NCI-H2171 treated with DMSO at 0.1 percent for 48 hours (cell line): ENCODE measurements at regions not wholly inside any gene's neighbourhood (a gene's known extent, or its start where the extent isn't known, plus 50 kb on each side); places are given as distances from the start of the nearest gene placed in this dataset.

Experiments used
- DNase-seq: peaks from one replicate; lab custom pipeline; 2025; lab: John Stamatoyannopoulos, UW

GRCh38 chr11:29959488-29959887 lies 57.3 kb downstream of the KCNA4 start:
- DNase-seq, result no peak

DNA sequence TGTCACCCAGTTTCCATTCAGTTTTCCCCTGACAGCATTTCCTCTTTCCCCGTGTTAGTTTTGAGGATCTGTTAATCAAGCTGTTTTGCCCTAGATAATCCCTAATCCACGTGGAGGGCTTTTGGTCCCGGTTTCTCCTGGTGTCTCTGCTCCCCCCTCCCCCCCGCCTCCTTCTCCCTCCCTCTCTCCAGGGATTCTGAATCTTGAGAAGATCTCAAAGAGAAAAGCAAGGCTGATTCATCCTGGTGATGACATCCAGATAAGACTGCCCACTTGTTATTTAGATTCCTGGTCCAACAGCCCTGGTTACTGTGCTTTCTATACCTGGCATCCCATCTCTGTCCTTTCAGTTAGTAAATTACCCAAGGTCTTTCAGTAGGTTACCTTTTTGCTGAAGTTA lies 59.4 kb downstream of the KCNA4 start:
- no peak for DNase-seq

DNA sequence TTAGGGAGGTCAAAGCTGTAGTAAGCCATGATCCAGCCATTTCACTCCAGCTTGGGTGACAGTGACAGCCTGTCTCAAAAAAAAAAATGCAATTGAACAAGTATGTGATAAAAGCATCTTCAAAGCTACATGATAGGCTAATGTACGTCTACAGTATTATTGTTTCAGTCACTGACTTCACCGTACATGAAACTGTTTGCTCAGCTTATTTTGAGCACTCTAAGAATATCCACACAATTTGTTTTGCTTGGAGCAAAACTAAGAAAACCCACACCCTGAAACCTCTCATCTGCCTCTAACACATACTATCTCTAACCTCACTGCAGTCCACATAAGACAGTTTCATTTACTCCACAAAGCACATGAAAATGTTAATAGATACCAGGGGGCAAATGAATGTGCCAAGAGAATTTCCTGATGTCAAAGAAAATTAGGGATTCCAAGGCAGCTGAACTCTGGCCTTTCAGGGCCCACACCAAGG lies 60.7 kb downstream of the KCNA4 start:
- DNase-seq, result no peak

DNA sequence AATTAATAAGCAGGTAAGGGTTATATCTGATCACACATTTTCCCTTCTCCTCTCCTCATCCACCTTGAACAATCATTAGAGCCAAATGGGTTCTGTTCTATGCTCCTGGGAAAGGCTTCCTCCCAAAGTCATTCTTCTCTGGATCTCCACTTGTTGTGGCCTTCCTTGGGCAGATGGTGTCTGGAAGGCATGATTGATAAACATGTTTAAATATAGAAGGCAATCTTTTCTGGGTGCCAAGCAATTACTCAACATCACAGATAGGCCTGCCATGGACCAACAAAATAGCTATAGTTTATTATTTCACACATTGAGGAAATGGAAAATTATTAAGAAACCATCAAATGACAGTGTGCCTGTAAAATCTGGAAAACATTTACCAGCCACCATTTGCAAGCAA lies 73.5 kb downstream of the KCNA4 start:
- DNase-seq, result no peak

- no peak for DNase-seq
Observed at GRCh38 chr11:29937526-29937925, 79.3 kb downstream of the KCNA4 start.

- no peak for DNase-seq
Observed at GRCh38 chr11:29934115-29934638, 82.7 kb downstream of the KCNA4 start.

- no peak for DNase-seq
Observed at GRCh38 chr11:29916040-29916439, 100.8 kb downstream of the KCNA4 start.

DNA sequence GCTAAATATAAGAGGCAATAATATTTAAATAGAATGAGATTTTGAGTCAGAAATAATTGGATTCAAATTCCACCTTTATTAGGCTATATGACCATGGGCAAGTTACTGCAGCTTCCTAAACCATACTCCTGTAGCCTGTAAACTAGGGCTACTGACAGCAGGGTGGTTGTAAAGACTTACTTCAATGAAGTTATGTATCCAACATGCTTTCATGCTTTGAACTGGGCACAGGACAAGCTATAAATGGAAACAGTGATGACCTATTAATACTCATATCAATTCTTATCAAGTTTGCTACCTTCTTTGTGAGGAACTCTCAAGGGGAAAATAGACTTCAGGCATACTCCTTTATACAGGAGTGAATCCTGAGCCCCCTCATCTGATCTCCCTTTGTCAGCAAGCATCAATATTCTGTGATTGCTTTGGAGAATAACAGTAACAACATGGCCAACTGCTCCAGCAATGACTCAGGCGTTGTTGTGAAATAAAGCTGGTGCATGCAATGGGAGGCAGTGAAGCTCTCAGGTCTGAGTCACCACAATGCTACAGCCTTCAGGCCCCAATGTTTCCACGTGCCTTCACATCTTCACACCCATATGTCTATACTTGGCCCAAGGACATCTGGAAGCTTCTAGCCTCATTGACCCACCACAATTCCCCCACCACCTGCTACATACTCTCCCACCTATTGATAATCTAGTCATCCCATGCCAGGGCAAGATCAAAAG lies 102.5 kb downstream of the KCNA4 start:
- no peak for DNase-seq

DNA sequence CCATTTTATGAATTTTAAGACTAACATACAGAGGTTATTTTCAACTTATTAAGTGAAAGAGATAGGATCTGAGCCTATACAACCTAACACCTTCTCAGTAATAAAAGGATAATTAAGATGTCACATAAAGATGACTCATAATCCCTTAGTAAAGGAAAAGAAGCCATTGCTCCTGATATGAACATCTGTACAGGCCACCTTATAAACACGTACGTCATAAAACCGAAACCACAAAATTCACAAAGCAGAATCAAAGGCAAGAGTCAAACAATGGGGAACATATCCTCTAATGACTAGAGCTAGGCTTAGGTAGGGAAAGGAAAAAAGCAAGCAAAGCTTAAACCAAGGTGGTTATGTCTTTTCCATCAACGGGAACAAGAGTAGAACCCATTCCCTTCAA lies 103.5 kb downstream of the KCNA4 start:
- DNase-seq, result no peak

DNA sequence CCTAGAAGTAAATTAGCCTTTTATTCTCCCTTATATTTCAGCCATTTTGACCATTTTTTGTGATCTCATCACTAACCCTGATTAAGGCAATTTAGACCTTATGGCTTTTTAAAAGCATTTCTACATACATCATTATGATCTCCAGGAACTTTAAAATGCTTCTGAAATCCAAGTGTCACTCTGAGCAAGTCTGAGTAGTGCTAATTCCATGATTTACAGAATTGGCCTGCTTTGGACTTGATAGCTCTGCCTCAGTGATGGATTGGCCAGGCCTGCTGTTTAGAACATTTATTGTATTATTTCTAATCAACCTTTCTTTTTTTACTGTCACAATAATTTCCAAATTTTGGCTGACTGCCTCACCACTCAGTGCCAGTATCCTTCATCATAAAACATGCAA lies 116.4 kb downstream of the KCNA4 start:
- no peak for DNase-seq

DNA sequence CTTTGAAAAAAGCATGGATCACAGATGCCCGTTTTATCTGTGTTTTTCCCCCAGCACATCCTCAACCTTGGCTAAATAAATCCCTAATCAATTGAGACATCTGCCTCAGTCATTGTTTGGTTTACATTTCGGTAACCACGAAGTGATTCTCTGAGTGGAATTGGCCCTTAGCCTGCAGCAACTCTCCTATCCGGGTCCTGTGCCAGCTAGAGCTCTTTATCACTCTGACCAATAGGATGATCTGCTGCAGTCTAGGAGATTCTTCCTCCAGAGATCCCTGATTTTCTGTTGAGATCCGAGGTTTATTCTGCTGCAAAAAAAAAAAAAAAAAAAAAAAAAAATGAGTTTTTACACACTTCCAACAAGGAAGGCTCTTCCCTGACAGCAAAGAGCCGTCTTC lies 137.3 kb downstream of the KCNA4 start:
- no peak for DNase-seq

DNA sequence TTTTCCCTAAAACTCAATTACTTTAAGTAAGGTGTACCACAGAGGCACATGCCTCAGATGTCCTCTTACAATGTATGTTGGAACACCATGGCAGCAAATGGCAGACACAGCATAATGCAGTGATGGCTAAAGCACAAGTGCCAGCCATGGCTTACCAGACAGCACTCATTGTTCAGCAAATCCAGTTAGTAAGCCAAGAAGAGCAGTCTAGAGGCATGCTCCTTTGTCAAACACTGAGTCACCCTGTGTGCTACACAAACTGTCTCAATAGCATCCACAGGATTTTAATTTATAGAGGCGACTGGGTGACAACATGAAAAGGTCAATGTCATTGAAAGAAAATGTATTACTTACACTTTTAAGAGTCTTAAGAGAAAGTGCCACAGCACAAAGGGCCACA lies 140.6 kb downstream of the KCNA4 start:
- no peak for DNase-seq

DNA sequence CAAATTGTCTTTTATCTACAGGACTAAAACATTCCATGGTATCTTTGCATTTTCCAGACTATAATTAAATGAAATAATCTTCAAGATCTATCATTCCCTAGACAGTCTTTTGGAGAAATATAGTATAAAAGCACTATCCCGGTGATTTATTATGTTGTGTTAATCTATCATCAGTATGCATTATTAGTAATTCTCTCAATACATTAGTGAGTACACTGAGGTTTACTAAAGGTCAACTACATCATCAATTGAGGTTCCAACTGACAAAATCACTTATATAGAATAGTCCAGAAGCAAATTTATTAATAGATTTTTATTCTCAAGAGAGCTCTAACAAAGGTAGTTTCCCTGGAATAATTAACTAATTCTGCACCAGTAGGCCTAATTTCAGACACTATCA lies 169.6 kb downstream of the KCNA4 start:
- DNase-seq, result no peak

DNA sequence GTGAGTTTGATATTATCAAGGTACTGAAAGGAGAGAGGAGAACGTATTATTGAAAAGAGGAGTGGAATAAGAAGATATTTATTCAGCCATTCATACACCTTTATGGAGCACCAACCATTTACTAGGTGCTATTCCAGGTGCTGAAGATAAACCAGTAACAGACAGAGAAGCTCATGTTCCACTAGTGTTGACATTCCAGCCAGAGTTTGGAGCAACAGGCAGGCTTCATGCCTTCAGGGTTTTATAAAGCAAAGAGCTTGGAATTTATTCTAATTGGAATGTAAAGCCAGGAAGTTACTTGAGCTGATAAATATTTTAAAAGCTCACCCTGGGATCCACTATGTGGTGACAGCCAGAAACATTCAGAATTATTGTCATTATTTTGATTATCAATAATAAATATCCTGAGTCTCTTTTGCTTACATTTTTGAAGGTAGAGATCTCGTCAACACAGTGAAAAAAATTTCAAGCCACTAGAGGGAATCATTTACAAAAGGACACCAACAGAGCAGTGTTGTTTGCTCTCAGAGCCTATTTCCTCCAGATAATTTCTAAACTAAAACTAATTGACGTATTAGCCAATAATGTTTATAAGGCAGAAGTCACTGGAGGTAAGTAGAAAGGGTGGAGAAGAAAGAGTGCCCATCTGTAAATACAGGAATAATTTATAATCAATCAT lies 172.0 kb downstream of the KCNA4 start:
- DNase-seq, result no peak

DNA sequence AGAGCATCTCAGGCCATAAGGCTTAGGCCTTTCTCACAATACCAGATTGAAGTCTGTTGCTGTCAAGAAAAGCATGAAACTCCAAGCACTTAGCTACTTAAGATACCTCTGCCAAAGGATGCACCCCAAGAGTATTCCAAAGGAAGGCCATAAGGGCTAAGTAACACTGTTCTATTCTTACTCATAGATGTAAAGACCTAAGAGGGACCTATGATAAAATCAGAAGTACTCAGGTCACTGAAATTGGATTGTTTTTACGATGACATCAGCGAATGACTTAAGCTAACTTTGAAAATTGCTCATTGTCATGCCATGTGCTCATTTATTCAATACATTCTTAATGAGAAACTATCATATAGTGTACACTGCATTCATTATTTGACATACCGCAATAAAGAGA lies 172.8 kb downstream of the KCNA4 start:
- DNase-seq, result no peak

- DNase-seq, result no peak
Observed at GRCh38 chr11:29842061-29842460, 174.8 kb downstream of the KCNA4 start.

DNA sequence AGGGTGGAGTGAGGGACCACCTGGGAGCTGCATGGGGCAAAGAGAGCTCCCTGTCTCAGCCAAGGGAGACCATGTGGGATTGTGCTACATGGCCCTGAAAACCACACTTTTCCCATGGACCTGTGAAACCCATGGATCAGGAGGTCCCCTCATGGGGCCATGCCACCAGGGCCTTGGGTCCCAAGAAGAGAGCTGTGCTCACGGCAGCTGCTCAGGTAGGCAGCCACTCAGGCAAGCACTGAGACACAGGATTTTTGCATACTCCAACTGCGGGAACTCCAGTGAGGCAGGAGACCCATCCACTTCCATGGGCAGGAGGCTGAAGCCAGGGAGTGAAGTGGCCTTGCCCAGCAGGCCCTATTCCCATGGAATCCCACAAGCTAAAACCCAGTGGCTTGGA lies 190.0 kb downstream of the KCNA4 start:
- no peak for DNase-seq

DNA sequence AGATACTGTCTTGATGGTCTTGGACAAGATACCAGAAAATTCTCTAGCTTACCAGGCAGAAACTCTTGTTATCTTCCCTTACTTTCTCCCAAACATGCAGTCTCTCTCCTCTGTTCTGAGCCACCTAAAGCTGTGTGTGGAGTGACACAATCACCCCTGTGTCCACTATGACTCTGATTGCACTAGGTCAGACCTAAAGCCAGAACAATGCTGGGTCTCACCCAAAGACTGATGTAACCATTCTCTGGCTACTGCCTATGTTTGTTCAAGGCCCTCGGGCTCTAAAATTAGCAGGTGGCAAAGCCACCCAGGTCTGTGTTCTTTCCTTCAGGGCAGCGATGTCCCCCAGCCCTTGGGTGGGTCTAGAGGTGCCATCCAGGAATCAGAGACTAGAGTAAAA lies 200.5 kb downstream of the KCNA4 start:
- no peak for DNase-seq

GRCh38 chr11:29809121-29809520 lies 207.7 kb downstream of the KCNA4 start:
- no peak for DNase-seq

DNA sequence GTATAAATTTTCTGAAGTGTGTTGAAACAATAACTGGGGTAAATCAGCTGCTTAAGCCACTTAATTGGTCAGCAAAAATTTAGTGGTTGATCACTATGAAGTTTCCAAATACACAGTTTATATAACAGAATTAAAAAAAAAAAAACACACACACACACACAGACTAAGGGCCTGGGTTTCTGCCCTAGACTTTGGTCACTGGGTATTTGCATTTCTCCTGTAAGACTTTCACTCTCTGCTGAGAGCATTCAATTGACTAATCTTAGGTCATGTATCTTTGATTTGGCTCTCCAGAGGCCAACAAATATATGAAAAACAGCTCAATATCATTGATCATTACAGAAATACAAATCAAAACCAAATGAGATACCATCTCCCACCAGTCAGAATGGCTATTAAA lies 214.3 kb downstream of the KCNA4 start:
- no peak for DNase-seq

- no peak for DNase-seq
Observed at GRCh38 chr11:29801561-29801960, 215.3 kb downstream of the KCNA4 start.

- DNase-seq, result no peak
Observed at GRCh38 chr11:29786092-29786491, 230.7 kb downstream of the KCNA4 start.

DNA sequence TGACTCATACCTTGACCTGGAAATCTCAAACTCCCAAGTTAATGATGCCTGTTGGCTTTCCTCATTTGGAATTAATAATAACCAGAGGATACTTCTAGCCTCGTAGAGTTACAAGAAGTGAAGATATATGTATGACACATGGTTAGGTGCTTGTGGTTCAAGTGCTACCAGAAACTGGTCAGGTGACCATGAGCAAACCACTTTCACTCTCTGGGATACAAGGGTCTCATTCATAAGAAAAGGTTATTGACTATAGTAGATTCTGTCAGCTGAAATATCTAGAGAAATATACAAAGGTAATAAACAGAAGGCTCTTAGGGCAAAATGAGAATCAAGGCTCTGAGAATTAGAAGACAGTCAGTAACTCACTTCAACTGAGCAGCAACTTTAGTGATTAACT lies 233.3 kb downstream of the KCNA4 start:
- no peak for DNase-seq

GRCh38 chr11:29782447-29782846 lies 234.4 kb downstream of the KCNA4 start:
- no peak for DNase-seq
